A673 (cell line): ENCODE measurements at regions not wholly inside any gene's neighbourhood (a gene's known extent, or its start where the extent isn't known, plus 50 kb on each side); places are given as distances from the start of the nearest gene placed in this dataset.

Experiments
- BruUV-seq: library from RNA; stranded (reverse); fragments of 400-500 nt; replicated peaks from 2 replicates; lab custom pipeline; 2021; lab: Mats Ljungman, UMichigan
- CTCF ChIA-PET: fragments of 300-600 bp; sonication (Branson Sonifier 250); formaldehyde crosslinking; loops from one replicate; lab custom pipeline; 2022; ENCODE audit warnings: antibody characterized with exemption; lab: Charles Lee
- POLR2A ChIA-PET: fragments of 300-600 bp; sonication (Branson Sonifier 250); formaldehyde crosslinking; loops from one replicate; lab custom pipeline; 2022; ENCODE audit warnings: antibody characterized with exemption; ENCODE audit not compliant: low non-redundant PET; lab: Charles Lee
- DNase-seq: peaks from one replicate; pipeline ENCODE4 v3.0.0-alpha.2; 2015; ENCODE audit warnings: low spot score
- H3K27ac ChIP-seq: fragments of 200-600 bp; sonication (generic); 2 replicates; pipeline ENCODE4 v1.5.1; 2016; ENCODE audit warnings: mixed run types, low read depth, mild to moderate bottlenecking, mixed read lengths, antibody characterized with exemption, low read length; ENCODE audit not compliant: poor library complexity, severe bottlenecking
- H3K27me3 ChIP-seq: fragments of 200-600 bp; sonication (generic); replicated peaks from 2 replicates; pipeline ENCODE4 v1.6.1; 2017; ENCODE audit warnings: mixed run types, low read depth, mild to moderate bottlenecking, mixed read lengths, antibody characterized with exemption, low read length; ENCODE audit not compliant: insufficient read depth, poor library complexity
- H3K36me3 ChIP-seq: fragments of 200-600 bp; sonication (generic); 2 replicates; pipeline ENCODE4 v1.6.1; 2016; ENCODE audit warnings: mixed run types, mild to moderate bottlenecking, mixed read lengths, antibody characterized with exemption, low read length; ENCODE audit not compliant: insufficient read depth, poor library complexity, severe bottlenecking
- H3K4me1 ChIP-seq: fragments of 200-600 bp; sonication (generic); 2 replicates; pipeline ENCODE4 v1.6.1; 2017; ENCODE audit warnings: mixed run types, mild to moderate bottlenecking, mixed read lengths, antibody characterized with exemption, low read length; ENCODE audit not compliant: insufficient read depth, poor library complexity, severe bottlenecking
- H3K4me3 ChIP-seq: fragments of 200-600 bp; sonication (generic); 2 replicates; pipeline ENCODE4 v1.5.1; 2016; ENCODE audit warnings: low read depth, mixed run types, mild to moderate bottlenecking, mixed read lengths, low read length; ENCODE audit not compliant: poor library complexity, severe bottlenecking
- H3K9me3 ChIP-seq: fragments of 200-600 bp; sonication (generic); 2 replicates; pipeline ENCODE4 v1.6.1; 2016; ENCODE audit warnings: mixed run types, low read depth, mild to moderate bottlenecking, mixed read lengths, antibody characterized with exemption, low read length; ENCODE audit not compliant: poor library complexity, severe bottlenecking
- CTCF ChIP-seq: fragments of 300-800, 200-600 bp; sonication (generic); conservative IDR thresholded peaks from 2 replicates; pipeline ENCODE4 v1.5.1; 2017; ENCODE audit warnings: low read depth, mild to moderate bottlenecking, antibody characterized with exemption, low read length, moderate library complexity, mixed read lengths
- EZH2 ChIP-seq: fragments of 200-600 bp; sonication (generic); IDR thresholded peaks from 2 replicates; pipeline ENCODE4 v1.6.1; 2017; ENCODE audit warnings: borderline replicate concordance, low read depth, mild to moderate bottlenecking, mixed read lengths, antibody characterized with exemption, low read length; ENCODE audit not compliant: poor library complexity, severe bottlenecking
- intact Hi-C: fragments of 100-400 bp; cut with micrococcal nuclease; formaldehyde crosslinking; loops from one replicate; pipeline ENCODE4 v1.10.0; 2022; ENCODE audit not compliant: unreplicated experiment

DNA sequence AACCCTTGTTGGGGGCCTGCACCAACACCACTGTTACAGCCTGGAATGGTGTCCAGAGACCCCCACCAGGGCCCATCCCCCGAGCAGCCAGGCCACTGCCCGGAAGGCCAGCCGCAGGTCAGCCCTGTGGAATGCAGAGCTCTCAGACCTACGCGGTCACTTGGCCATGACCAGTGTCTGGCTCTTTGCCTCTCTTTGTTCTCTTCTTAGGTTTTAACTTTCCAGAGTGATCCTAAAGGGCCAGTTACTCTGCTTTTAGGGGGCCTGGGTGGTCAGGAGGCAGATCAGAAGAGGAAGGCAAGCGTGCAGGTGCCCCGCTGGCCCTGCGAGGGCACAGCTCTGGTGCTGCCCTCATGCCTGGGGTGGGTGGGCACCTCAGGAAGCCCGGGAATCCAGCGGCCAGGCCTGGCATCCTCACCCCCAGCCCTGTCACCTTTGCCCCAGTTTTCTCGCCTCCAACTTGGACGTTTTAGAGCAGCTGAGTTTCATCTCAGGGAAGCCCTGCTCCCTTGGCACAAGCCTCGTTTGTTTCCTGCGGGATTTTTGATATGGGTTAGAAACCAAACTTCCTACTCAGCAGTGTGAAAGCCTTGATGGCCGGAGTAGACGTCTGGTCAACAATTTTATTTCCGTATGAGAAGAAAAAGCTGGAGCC, 62.5 kb upstream of the CHST15 start:
- Histone ChIP-seq H3K4me1 (peaks cover 15% of the 10 kb centered on the region), H3K4me3 (no peak overlapping the region), H3K36me3 (no peaks in the 10 kb centered on the region), H3K9me3 (no peaks in the 10 kb centered on the region), H3K27ac (no peak overlapping the region), H3K27me3 (no peaks in the 10 kb centered on the region)
- no TSS peak for BruUV-seq
- no peak for DNase-seq
- CTCF ChIA-PET: no interaction called here
- POLR2A ChIA-PET: no interaction called here
- TF ChIP-seq CTCF: no peak
- no peak for TF ChIP-seq EZH2
- intact Hi-C loops: no loop called here

- BruUV-seq: TSS peak; percentile 67
- ChIA-PET POLR2A (no interaction called here), CTCF (no interaction called here)
- TF ChIP-seq CTCF: no peak
- TF ChIP-seq EZH2: no peak
- H3K36me3 ChIP-seq: no peaks in the 10 kb centered on the region
- DNase-seq: peak; percentile 91
- intact Hi-C loops: no loop called here
- H3K9me3 ChIP-seq: no peaks in the 10 kb centered on the region
- H3K4me1 ChIP-seq: peaks cover 31% of the 10 kb centered on the region
- peak overlapping the region; percentile 71 for H3K27ac ChIP-seq
- no peak overlapping the region for H3K4me3 ChIP-seq
- no peaks in the 10 kb centered on the region for H3K27me3 ChIP-seq
Measured at GRCh38 chr10:124153023-124153826, 59.8 kb upstream of the CHST15 start.

DNA sequence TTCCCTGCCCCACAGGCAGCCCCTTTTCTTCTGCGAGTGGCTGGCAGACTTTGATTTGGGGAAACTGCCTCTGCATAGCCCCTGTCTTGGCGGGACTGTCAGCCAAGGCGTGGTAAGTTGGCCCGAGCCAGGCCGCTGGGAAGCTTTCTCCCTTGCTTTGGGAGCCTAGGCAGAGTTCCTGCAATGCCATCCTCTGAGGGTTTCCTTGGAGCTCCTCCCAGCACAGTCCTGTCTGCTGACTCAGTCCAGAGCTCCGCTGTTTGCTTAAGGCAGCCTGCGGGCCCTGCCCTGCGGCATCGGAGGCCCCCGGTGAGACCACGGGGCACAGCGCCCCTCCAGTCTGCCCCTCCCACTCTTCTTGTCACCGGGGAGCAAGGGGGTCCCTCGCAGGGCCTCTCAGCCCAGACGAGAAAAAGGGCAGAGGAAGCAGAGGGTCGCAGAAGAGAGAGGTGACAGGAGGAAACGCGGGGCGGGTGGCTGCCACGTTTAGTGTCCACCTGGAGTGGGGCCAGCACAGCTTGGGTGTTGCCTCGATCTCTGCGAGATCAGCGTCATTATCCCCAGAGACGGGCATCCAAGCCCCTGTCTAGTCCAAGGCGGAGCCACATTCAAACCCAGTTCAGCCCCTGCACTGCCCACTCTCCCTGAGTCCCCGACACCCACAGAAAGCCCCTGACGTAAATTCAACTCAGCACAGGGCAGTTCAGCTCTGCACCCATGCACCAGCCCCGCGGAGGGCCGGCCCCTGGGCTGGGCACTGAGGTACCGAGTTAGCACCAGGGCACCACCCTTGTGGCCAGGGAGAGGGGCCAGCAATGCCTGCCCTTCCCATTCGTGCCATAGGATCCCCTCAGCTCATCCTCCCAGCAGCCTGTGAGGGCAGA, 59.0 kb upstream of the CHST15 start:
- POLR2A ChIA-PET: no interaction called here
- Histone ChIP-seq H3K9me3 (no peaks in the 10 kb centered on the region), H3K4me3 (no peak overlapping the region), H3K27ac (peak overlapping the region; percentile 71), H3K27me3 (no peaks in the 10 kb centered on the region), H3K36me3 (no peaks in the 10 kb centered on the region), H3K4me1 (peaks cover 31% of the 10 kb centered on the region)
- CTCF ChIA-PET: no interaction called here
- no TSS peak for BruUV-seq
- TF ChIP-seq CTCF (no peak), EZH2 (no peak)
- intact Hi-C loops: no loop called here
- peak; percentile 26 for DNase-seq
